Activated CD8-positive, alpha-beta memory T cell treated with anti-CD3 and anti-CD28 coated beads for 48 hours (primary cell): ENCODE measurements at regions not wholly inside any gene's neighbourhood (a gene's known extent, or its start where the extent isn't known, plus 50 kb on each side); places are given as distances from the start of the nearest gene placed in this dataset.
"Not testable (repeated sequence)": the region's sequence is repeated elsewhere in the genome, so short reads cannot be mapped to it uniquely, and the experiment has no call there.

ENCODE experiments used
- DNase-seq, 3 experiments: peaks; one replicate each; pipeline ENCODE4 v3.0.0-alpha.2; 2020; ENCODE audit warnings: low read depth in 2 of 3, low spot score in 2 of 3

DNA sequence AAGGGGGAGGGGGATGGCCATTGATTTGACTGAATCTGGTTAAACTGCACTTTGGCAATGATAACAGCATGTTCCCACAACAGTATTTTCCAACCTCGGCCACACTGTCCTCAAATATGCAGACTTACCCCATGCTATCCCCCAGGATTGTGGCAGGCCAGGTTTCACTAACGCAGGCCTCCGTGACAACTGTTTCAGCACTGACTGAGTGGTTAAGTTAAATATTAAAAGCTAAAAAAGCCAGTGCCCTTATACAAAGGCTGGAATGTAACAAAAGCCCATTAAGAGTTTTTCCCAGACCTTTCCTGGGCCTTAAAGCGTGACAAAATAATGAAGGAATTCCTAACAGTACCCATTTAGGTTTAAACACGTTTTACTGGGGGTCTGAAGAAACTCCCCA, 202.9 kb downstream of the USP25 start:
- DNase-seq, result no peak

DNA sequence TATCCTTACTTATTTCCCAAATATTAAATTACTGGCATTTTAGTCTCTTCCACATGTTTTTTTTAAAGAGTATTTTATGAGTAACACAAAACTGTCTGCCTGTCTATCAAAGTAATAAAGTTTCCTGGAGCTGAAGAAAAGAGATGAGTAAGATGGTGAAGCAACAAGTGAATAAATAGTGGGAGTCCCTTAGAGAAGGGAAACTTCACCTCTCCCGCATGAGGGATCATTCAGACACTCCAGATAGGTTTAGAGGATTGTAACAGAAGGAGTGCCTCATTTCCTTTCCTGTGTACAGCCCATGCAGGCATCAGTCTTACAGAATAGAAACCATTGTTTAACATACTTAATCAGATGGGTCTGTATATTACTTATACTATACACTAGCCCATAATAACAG, 205.7 kb downstream of the USP25 start:
- DNase-seq, result no peak

DNA sequence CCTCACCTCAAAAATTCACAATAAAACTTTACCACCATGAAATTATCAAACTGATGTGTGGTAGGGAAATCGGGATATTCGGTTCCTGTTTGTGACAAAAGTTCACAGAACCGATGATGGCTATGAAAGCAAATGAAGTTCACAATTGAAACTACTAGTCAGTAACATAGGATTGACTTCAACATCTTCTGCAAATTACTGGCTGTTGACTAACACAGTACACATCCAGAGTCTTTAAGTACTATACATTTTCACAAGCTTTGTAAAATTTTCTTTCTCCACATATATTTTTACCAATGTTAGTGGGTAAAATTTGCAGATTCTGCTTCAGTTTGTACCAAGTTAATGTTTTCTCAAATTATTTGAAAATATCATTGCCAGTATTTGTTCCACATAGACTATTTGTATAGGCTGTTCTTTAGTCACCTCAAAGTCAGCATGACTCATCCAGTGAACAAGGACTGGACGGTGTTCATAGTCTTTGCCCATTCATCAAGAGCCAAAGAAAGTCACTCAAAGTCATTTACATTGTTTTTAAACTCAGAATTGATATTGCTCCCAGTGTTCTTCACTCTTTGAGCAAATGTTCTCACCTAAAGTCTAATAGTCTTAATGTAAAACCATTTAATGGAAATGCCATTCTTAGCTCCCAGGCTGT, 213.4 kb downstream of the USP25 start:
- no peak for DNase-seq

DNA sequence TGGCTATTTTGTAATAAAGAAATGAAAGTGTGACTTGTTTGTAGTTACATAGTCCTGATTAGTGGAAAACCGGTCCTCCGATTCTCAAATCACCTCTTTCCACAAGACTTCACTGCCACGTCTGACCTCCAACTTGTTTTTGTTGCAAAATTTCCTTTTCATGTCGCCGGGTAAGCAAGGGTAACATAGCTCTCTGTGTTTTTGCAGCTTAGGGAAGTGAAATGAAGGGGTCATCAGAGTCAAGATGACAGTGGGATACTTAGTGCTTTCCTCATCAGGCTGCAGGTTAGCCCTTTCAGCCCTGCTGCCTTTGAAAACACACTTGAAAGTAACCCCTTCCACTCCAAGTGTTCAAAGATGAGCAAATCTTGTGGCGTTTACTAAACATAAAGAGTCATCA, 217.9 kb downstream of the USP25 start:
- DNase-seq, result no peak

DNA sequence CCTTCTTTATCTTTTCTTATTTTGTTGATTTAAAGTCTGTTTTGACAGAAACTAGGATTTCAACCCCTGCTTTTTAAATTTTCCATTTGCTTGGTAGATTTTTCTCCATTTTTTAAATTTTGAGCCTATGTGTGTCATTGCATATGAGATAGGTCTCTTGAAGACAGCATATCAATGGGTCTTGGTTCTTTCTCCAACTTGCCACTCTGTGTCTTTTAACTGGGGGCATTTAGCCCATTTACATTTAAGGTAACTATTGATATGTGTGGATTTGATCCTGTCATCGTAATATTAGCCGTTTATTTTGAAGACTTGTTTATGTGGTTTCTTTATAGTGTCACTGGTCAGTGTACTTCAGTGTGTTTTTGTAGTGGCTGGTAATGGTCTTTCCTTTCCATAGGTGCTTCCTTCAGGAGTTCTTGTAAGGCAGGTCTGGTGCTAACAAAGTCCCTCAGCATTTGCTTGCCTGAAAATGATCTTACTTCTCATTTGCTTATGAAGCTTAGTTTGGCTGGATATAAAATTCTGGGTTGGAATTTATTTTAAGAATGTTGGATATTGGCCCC, 223.9 kb downstream of the USP25 start:
- no peak for DNase-seq

DNA sequence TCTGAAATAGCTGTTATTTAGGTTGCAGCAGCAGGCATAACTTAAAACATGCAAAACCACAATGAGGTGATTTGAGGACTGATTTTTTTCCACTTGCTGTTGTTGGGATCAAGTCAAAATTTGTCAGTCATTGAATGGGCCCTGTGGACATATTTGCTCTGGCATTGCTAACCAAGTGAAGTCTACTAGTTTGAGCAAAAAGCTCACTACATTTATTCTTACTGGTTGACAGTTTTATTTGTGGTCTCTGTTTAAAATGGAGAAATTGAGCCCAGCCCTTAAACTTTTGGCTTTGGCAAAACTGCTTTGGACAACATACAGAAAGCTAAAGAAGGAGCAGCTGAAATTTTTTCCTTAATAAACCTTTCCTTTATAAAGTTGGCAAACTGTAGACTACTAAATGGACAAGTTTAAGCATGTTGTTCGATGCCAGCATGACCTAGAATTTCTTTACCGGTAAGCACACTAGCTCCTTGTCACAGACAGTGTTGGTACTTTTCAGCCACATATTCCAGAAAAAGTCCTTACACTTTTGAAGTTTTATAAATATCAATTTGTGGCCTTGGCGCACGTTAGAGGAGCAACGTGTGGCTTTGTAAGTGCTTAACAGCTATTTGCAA, 234.6 kb downstream of the USP25 start:
- DNase-seq, result no peak

DNA sequence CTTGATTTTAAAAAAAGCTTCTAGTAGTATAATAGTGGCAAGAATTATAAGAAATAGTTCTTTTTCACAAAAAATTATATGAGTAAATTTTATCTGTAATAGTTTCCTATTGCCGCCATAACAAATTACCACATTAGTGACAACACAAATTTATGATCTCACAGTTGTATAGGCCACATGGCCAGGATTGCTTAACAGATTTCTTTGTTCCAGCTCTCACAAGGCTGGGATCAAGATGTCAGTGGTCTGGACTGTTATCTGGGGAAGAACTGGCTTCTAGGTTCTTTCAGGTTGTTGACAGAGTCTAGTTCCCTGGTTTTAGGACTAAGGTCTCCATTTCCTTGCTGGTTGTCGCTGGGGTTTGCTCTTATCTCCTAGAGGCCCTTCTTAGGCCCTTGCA, 236.4 kb downstream of the USP25 start:
- no peak for DNase-seq

DNA sequence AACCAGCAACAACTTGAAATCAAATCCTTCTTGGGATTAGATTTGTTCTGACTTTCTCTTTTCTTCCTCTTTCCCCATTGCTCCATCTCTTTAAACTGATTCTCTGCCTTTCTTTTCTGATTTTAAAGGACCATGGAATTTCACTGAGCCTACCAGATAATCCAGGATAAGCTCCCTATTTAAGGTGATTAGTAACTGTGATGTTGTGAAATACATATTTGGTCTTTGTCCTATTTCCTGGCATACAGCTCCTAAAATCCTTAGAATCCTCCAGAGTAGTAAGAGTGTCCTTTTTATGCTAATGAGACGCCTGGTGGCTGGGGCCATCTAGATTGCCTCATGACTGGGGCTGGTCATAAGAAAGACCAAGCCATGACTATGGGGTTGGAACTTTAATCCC, 236.9 kb downstream of the USP25 start:
- DNase-seq, result no peak

DNA sequence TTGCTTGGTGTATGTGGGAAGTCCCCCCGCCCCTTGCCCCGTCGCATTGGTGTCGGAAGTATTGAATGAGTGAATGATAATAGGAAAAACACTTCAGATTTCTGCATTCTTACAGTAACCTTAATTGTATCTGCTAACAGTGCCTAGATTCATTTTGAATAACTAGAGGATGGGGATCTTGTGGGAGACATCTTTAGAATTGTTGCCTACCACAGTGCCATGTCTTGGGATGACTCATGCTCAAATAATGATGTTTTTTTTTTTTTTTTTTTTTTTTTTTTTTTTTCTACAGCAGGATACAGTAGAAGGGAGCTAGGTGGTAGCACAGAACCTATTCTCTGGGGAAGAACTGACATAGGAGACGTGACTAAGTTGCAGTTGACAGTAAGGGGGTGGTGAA, 237.9 kb downstream of the USP25 start:
- DNase-seq, result no peak

DNA sequence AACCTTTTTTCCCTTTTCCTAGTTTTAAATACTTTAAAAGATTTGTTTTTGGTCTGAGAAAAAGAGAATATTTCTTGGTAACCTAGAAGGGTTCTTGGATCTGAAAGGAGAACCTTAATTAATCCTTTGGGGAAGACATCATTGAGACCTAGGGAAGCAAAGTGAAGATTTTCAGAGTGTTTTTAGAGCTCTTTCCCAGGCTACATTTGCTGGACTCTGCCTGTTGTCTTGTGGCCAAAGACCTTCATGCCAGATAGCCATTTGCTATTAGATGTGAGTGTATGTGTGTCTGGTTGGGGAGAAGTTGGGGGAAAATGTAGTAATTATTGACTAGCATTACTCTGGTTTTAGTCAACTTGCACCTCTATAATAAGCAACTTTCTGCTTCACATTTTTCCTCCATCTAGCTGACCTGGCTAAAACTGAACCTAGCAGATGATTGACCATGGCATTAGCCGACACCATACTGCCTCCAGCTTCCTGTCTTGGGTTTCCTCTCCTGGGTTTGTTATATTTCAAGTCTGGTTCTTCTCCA, 239.1 kb downstream of the USP25 start:
- DNase-seq, result no peak

DNA sequence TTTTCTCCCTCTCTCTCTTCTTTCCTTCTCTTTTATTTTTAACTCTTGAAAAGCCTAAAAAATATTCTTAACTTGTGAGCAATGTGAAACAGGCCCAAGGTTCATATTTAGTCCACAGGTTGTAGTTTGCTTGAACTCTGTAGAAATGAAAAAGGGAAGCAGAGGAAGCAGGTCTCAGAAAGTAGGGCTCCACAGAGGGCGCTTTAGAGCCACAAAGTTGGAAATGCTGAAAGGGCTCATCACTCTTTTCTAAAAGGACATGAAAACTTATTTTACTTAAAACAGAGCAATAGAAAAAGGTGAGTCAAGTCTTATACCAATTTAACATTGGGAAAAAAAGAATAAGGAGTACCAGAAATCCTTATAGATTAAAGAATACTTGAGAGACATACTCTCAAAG, 247.0 kb downstream of the USP25 start:
- no peak for DNase-seq

DNA sequence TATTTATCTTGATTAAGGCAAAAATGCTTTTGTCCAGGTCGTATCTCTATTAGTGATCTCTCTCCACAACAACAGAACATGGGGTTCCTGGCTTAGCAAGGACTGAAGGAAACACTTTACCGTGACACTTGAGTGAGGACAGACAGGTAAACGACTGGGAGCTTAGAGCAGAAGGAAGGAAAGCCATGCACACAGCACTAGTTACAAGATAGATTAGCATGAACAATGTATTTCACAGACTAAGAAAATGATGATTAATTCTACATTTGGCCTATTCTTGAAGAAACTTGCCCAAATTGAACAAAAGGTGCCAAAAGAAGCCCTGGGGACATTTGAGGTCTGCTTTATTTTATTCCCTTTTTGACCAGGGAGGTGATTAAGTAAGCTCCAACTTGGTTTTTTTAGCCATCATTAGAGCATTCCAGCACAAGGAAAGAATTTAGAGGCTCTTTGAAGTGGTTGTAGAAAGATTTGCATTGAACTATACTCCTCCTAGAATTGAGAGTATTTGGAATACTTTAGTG, 248.5 kb downstream of the USP25 start:
- DNase-seq, result no peak

DNA sequence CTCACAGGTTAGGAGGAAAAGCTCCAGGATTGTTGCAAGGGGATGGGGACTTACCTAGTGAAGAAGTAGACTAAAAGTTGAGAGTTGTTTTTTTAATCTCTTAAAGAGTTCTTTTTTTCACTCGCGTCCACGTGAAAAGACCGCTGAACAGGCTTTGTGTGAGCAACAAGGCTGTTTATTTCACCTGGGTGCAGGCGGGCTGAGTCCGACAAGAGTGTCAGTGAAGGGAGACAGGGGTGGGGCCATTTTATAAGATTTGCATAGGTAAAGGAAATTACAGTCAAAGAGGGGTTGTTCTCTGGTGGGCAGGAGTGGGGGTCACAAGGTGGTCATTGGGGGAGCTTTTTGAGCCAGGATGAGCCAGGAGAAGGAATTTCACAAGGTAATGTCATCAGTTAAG, 249.7 kb downstream of the USP25 start:
- not testable (repeated sequence) for DNase-seq

DNA sequence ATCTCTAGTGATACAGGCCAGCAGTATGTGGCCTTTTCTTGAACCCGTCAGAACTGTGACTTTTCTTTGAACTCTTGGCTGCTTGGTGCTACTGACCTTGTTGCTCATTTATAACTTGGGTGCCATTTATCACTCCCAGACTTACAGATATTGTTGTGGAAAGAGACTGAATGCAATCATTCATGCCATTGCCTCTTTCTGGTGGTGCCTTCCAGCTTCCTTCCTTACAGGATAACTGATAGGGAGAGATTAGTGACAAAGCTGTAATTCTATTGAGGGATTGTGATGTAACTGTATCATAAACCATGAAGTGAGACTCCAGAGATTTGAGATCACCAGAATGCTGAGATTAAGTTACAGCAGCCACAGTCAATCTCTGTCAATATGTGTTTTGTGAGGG, 256.5 kb downstream of the USP25 start:
- DNase-seq, result no peak

DNA sequence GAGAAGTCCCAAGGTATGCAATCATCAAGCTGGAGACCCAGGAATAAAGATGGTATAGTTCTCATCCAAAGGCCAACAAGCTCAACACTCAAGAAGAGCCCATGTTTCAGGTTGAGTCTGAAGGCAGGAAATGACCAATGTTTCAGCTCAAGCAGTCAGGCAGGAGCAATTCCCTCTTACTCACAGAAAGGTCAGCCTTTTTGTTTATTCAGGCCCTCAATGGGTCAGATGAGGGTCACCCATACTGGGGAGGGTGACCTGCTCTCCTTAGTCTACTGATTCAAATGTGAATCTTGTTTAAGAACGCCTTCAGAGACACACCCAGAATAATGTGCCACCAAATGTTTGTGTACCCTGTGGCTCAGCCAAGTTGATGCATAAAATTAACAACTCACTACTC, 262.4 kb downstream of the USP25 start:
- DNase-seq, result no peak

DNA sequence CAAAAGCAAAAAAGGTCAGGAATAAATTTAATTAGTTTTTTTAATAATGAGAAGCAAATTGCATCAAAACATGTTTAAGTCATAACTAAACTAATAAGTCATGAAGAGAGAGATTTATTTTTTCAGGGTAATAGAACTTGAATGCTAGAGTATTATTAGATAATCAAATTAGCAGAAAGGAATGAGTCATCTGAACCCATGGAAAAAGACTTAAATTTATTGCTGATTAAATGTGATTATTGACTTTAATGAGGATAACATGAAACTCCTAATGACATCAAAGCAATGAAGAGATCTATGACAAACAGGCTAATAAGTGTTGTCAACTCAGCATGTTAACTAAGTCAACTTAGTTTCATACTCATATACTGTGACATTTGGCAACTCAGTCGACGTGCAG, 264.2 kb downstream of the USP25 start:
- DNase-seq, result no peak

DNA sequence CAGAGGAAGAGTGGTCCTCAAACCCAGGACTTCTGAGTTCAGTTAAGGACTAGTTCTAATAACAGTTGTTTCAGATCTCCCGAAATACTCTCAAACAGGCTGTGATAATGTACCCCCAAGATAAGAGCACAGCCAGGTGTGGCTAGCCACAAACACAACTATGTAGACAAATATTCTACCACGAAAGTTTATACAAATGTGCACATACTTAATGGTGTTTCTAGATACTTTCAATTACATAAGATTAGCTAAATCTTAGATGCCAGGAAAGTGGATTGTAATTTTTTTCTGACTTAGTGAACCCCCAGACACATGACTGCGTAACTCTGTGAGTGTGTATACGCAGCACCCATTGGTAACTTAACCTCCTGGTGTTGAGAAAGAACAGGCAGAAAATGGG, 270.0 kb downstream of the USP25 start:
- no peak for DNase-seq

DNA sequence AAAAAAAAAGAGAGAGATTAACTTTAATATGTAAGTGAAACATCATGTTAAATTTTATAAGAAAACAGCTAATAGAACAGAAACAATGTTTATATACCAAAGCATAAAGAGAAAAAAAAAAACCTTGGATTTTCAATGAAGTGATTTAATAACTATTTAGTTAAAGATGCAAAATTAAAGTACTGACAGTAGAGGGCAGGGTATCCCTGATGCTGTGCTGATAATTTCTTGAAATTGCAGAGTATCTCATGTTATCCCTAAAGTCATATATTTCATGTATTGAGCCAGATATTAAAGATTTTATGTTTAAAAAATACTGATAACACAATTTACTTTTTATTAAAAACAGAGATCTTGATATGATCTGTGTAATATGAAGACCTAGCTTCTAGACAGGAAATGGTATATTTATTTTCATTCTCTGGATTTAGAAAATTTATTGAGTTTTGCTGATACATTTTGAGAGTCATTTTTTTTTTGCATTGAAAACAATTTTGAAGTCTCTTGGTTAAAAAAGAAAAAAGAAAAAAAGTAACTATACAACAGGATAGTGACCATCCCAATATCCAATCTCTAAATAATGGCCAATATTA, 273.2 kb downstream of the USP25 start:
- no peak for DNase-seq

DNA sequence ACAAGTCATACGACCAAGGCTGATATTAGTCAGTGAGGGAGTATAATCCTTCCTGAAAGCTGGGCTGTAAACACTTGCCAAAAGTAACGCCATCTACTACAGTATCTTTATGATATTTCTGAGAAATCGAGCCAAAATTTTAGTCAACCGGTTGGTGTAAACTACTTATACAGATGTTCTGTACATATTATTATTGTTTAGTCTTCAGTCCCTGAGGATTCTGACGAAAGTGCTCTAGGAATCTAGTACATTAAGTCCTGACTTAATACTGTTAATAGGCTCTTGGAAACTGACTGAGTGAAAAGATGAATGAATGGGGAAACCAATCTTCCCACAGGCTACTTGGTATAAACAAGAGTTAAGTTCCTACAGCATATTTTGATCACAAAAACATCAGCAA, 274.3 kb downstream of the USP25 start:
- DNase-seq, result no peak

DNA sequence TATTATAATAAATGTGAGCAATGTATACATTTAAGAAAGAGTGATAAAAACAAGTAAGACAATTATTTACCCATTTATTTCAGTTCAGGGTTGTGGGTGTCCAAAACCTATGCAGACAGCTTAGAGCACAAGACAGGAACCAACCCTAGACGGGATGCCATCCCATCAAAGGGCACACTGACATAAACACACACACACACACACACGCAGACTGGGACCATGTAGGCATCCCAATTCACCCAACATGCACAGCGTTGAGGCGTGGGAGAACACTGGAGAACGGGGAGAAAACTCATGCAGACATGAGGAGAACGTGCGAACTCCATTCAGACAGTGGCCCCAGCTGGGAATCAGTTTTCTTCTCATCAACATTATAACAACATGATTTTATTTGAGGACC, 274.7 kb downstream of the USP25 start:
- DNase-seq, result no peak

DNA sequence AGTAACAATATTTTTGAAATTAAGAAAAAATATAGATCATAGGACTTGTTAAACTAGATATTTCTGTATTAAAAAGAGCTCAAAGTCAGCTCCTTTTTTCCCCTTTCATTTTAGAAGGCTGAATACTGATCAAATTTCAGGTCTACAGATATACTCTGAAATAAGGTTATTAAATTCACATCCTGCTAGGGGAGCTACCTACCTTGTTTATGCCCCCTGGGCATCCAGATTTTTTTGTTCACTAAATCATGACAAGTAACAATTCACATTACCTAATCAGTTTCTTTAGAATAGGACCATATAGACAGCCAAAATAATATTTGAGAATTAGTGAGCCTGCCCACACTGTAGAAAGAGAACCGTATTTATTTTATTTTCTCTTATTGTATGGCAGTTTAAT, 276.2 kb downstream of the USP25 start:
- DNase-seq, result no peak

DNA sequence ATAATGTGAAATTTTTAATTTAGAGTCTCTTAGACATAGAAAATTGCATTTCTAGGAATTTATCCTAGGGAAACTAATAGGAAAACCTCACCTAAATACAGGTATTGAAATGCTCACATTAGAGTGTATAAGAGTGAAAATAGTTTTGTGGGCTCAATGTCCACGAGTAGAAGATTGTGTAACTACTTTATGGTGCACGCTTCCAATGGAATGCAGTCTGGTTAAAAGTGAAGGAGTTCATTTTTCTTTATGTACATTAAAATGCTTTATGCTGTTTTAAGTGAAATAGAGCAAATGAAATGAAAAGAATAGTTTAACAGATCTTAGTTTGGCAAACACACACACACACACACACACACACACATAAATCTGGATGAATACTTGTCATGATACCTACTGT, 278.2 kb downstream of the USP25 start:
- DNase-seq, result no peak
